Stimulated activated naive CD8-positive, alpha-beta T cell treated with anti-CD3 and anti-CD28 coated beads, Interleukin-15, amount 100 ng/mL, for 72 hours (primary cell): ENCODE measurements at regions not wholly inside any gene's neighbourhood (a gene's known extent, or its start where the extent isn't known, plus 50 kb on each side); places are given as distances from the start of the nearest gene placed in this dataset.
"Not testable (repeated sequence)": the region's sequence is repeated elsewhere in the genome, so short reads cannot be mapped to it uniquely, and the experiment has no call there.

Experiments
- ATAC-seq: fragments of 150-1000 bp; cut with Tn5 transposase; 2 replicates; pipeline ENCODE4 v1.10.0; 2021; ENCODE audit warnings: mild to moderate bottlenecking, moderate library complexity
- DNase-seq, 2 donors: peaks; one replicate each; pipeline ENCODE4 v3.0.0; 2021 to 2022
- H3K27ac Mint-ChIP-seq, 2 donors: one replicate each; pipeline ENCODE4 v1.8.0; 2022; ENCODE audit warnings: mild to moderate bottlenecking in 2 of 2, mixed read lengths in 2 of 2, moderate library complexity in 2 of 2
- H3K27me3 Mint-ChIP-seq: one replicate; pipeline ENCODE4 v1.8.0; 2022; ENCODE audit warnings: mixed read lengths
- H3K4me1 Mint-ChIP-seq: one replicate; pipeline ENCODE4 v1.8.0; 2022; ENCODE audit warnings: mild to moderate bottlenecking, mixed read lengths
- H3K4me3 Mint-ChIP-seq, 2 donors: one replicate each; pipeline ENCODE4 v1.8.0; 2022; ENCODE audit warnings: mild to moderate bottlenecking in 2 of 2, mixed read lengths in 2 of 2, moderate library complexity in 1 of 2
- H3K9me3 Mint-ChIP-seq, 2 donors: one replicate each; pipeline ENCODE4 v1.8.0; 2022; ENCODE audit warnings: mixed read lengths in 2 of 2

- no peaks in the 10 kb centered on the region for H3K27me3 Mint-ChIP-seq
- DNase-seq, result no peak
- no peaks in the 10 kb centered on the region for H3K9me3 Mint-ChIP-seq
- no peak for ATAC-seq
- no peaks in the 10 kb centered on the region for H3K4me1 Mint-ChIP-seq
- H3K4me3 Mint-ChIP-seq, result no peak overlapping the region
- H3K27ac Mint-ChIP-seq, result no peak overlapping the region
These were observed 511.3 kb downstream of the DIPK2A start for GRCh38 chr3:144482876-144483275.

- ATAC-seq (no peak), DNase-seq (no peak)
- Mint-ChIP-seq H3K4me1 (no peaks in the 10 kb centered on the region), H3K9me3 (no peaks in the 10 kb centered on the region), H3K27ac (no peak overlapping the region), H3K27me3 (no peaks in the 10 kb centered on the region), H3K4me3 (no peak overlapping the region)
These were observed 515.4 kb downstream of the DIPK2A start for GRCh38 chr3:144487011-144487410.

- ATAC-seq, result no peak
- no peak for DNase-seq
- H3K9me3 Mint-ChIP-seq, result no peaks in the 10 kb centered on the region
- no peaks in the 10 kb centered on the region for H3K4me1 Mint-ChIP-seq
- H3K27ac Mint-ChIP-seq, result no peak overlapping the region
- H3K27me3 Mint-ChIP-seq, result no peaks in the 10 kb centered on the region
- H3K4me3 Mint-ChIP-seq, result no peak overlapping the region
These were observed 517.3 kb downstream of the DIPK2A start for GRCh38 chr3:144488927-144489326.

GRCh38 chr3:144491333-144491732 is 519.7 kb downstream of the DIPK2A start:
- no peak overlapping the region for H3K27ac Mint-ChIP-seq
- no peaks in the 10 kb centered on the region for H3K9me3 Mint-ChIP-seq
- no peak for DNase-seq
- H3K27me3 Mint-ChIP-seq, result no peaks in the 10 kb centered on the region
- H3K4me3 Mint-ChIP-seq, result no peak overlapping the region
- H3K4me1 Mint-ChIP-seq, result no peaks in the 10 kb centered on the region
- no peak for ATAC-seq

DNA sequence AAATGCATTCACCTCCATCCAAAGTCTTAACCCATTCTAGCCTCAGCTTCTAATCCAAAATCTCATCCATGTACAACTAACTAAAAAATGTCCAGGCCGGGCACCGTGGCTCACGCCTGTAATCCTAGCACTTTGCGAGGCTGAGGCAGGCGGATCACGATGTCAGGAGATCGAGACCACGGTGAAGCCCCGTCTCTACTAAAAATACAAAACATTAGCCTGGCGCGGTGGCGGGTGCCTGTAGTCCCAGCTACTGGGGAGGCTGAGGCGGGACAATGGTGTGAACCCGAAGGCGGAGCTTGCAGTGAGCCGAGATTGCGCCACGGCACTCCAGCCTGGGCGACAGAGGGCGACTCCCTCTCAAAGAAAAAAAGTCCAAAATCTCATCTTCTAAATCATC is 523.0 kb downstream of the DIPK2A start:
- not testable (repeated sequence) for DNase-seq, ATAC-seq, H3K27me3 Mint-ChIP-seq, H3K4me3 Mint-ChIP-seq, H3K4me1 Mint-ChIP-seq, H3K9me3 Mint-ChIP-seq, H3K27ac Mint-ChIP-seq

DNA sequence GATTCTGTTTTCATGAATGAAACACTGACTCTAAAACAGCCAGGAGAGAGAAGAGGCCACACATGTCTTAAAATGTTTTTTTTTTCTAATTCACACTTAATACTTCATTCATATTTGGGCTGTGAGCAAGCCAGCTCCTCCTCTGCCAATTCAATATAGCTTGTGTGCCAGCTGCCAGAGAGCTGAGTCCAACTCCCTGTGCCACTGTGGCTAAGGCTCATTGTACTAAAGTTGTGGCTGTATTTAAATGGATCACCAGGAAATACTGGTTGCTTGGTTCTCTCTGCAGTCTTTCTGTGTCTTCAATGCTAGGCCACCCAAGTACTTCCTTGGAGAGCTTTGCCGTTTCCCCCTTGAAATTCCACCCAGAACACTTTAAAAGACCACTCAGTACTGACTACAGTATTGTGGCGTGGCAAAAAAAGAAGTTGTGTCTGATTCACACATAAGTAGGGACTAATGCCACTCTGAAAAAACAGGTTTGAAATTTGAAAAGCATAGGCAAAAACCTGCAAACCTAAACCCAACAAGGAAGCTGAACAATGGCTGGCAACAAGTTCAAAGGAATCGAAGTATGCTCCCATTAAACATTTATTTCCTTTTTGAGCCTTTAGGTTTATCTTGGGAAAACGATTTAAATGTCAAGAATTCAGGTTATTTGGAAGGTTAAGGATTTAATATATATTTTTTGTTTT is 524.7 kb downstream of the DIPK2A start:
- Mint-ChIP-seq H3K4me3 (no peak overlapping the region), H3K4me1 (no peaks in the 10 kb centered on the region), H3K9me3 (no peaks in the 10 kb centered on the region), H3K27ac (no peak overlapping the region), H3K27me3 (no peaks in the 10 kb centered on the region)
- ATAC-seq (no peak), DNase-seq (no peak)

- H3K27me3 Mint-ChIP-seq, result no peaks in the 10 kb centered on the region
- H3K27ac Mint-ChIP-seq, result no peak overlapping the region
- no peak for ATAC-seq
- DNase-seq, result no peak
- no peaks in the 10 kb centered on the region for H3K9me3 Mint-ChIP-seq
- H3K4me1 Mint-ChIP-seq, result no peaks in the 10 kb centered on the region
- H3K4me3 Mint-ChIP-seq, result no peak overlapping the region
These were observed 525.8 kb downstream of the DIPK2A start for GRCh38 chr3:144497452-144497851.

DNA sequence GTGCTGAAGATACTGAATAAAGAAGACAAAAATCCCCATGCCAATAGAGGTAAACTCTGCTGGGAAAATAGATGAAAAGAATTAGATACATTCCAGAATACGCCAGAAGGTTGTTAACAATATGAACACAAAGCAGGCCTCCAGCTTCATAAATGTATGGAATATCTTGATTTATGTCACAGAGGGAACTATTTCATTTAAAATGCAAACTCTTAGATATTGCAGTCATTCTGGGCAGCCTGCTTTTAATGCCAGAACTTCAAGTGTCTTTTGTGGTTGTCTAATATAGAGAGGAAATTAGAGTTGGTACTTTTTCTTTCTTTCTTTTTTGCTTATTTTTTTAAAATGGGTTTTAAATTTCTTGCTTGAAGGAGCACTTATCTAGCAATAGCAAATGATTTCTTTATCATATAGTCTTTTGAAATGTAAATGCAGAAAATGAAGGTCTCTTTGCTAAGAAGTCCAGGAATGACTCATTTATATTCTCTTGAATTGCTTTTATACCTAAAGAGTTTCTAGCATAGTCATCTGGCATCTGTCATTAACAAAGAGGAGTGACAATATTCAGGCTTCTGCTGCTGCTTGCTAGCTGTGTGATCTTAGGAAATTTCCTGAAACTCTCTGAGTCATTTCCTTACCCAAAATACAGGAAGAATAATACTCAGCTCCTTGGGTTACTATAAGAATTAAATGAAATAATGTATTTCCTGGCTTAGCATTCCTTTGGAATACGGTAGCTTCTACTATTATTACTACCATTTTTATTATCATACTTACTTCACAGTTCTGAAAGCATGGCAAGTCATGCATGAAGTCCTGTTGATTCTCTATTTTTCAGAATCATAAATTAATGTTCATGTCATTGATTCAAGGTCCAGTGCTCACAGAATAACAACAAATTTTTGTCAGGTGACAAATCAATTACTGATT is 527.6 kb downstream of the DIPK2A start:
- no peak for DNase-seq
- Mint-ChIP-seq H3K4me3 (no peak overlapping the region), H3K27me3 (peaks cover 10% of the 10 kb centered on the region), H3K9me3 (no peaks in the 10 kb centered on the region), H3K4me1 (no peaks in the 10 kb centered on the region), H3K27ac (no peak overlapping the region)
- no peak for ATAC-seq

DNA sequence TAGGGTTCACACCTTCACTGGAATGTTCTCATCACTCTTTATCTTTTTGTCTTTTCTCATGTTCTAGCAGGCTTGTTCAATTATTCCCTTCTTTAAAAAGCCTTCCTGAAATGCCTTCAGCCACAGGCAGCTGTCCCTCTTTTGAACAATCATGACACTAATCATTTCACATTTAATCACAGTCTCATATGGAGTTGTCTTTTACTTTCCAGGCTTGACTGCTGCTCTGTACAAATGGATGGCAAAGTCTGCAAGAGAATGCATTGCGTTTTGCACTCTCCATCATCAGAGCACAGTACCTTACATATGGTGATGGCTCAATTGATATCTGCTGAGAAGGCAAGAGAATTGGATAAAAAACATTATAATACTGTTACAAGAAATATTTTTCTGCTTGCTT is 529.8 kb downstream of the DIPK2A start:
- Mint-ChIP-seq H3K27ac (no peak overlapping the region), H3K27me3 (peaks cover 10% of the 10 kb centered on the region), H3K4me1 (no peaks in the 10 kb centered on the region), H3K4me3 (no peak overlapping the region), H3K9me3 (no peaks in the 10 kb centered on the region)
- DNase-seq (no peak), ATAC-seq (no peak)

GRCh38 chr3:144502402-144502801 is 530.8 kb downstream of the DIPK2A start:
- DNase-seq (no peak), ATAC-seq (no peak)
- Mint-ChIP-seq H3K27me3 (peaks cover 10% of the 10 kb centered on the region), H3K4me1 (no peaks in the 10 kb centered on the region), H3K9me3 (no peaks in the 10 kb centered on the region), H3K27ac (no peak overlapping the region), H3K4me3 (no peak overlapping the region)

- not testable (repeated sequence) for H3K27ac Mint-ChIP-seq, H3K4me3 Mint-ChIP-seq, H3K4me1 Mint-ChIP-seq, H3K9me3 Mint-ChIP-seq, DNase-seq, ATAC-seq, H3K27me3 Mint-ChIP-seq
These were observed 534.8 kb downstream of the DIPK2A start for GRCh38 chr3:144506375-144506774.

DNA sequence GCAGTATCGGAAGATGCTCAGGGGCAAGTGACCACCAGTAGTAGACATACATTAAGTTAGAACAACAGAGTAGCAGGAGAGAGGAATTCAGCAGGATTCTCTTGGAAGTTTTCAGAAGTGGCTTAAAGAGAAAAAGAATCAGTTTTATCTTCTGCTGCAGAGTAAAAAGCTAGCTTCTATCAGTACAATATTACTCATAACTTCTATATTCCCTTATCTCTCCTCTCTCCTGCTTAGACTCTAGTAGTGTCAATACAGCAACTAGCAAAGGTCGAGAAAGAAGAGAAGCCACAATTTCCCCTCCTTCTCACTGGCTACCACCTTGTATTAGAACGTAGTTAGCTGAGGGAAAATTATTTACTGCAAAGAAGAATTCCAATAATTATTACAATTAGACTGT is 539.7 kb downstream of the DIPK2A start:
- Mint-ChIP-seq H3K9me3 (no peaks in the 10 kb centered on the region), H3K27ac (no peak overlapping the region), H3K4me3 (no peak overlapping the region), H3K4me1 (no peaks in the 10 kb centered on the region), H3K27me3 (no peaks in the 10 kb centered on the region)
- ATAC-seq, result no peak
- no peak for DNase-seq

GRCh38 chr3:144516026-144516425 is 544.4 kb downstream of the DIPK2A start:
- H3K4me3 Mint-ChIP-seq, result no peak overlapping the region
- H3K27ac Mint-ChIP-seq, result no peak overlapping the region
- ATAC-seq (no peak), DNase-seq (no peak)
- H3K4me1 Mint-ChIP-seq, result no peaks in the 10 kb centered on the region
- no peaks in the 10 kb centered on the region for H3K27me3 Mint-ChIP-seq
- no peaks in the 10 kb centered on the region for H3K9me3 Mint-ChIP-seq

- Mint-ChIP-seq H3K27me3 (no peaks in the 10 kb centered on the region), H3K27ac (no peak overlapping the region), H3K4me1 (no peaks in the 10 kb centered on the region), H3K4me3 (no peak overlapping the region), H3K9me3 (no peaks in the 10 kb centered on the region)
- DNase-seq (no peak), ATAC-seq (no peak)
These were observed 545.0 kb downstream of the DIPK2A start for GRCh38 chr3:144516589-144516988.

DNA sequence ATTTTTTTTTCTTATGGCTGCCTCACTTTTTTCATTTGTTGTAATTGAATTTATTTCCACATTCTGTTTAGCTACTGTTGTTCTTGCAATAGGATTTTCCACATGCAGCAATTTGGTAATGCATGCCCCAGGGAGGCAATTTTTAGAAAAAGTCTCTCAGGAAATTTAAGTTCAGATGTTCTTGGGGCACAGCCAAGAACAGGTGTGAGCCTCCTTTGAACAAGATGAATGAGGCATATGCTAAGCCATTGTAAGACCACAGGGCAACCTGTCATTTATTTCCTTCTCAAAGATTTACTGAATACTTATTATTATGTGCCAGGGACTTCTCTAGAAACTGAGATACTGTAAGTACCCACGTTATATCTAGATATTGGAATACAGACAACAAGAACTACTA is 549.5 kb downstream of the DIPK2A start:
- ATAC-seq (no peak), DNase-seq (no peak)
- no peak overlapping the region for H3K4me3 Mint-ChIP-seq
- H3K4me1 Mint-ChIP-seq, result no peaks in the 10 kb centered on the region
- no peaks in the 10 kb centered on the region for H3K27me3 Mint-ChIP-seq
- H3K9me3 Mint-ChIP-seq, result no peaks in the 10 kb centered on the region
- no peak overlapping the region for H3K27ac Mint-ChIP-seq

GRCh38 chr3:144522456-144522855 is 550.8 kb downstream of the DIPK2A start:
- no peak for DNase-seq

More at GRCh38 chr3:144522456-144522855, 550.8 kb downstream of the DIPK2A start:
- Mint-ChIP-seq H3K27ac (no peak overlapping the region), H3K4me1 (no peaks in the 10 kb centered on the region), H3K4me3 (no peak overlapping the region), H3K9me3 (no peaks in the 10 kb centered on the region), H3K27me3 (no peaks in the 10 kb centered on the region)
- ATAC-seq, result no peak
